ENCODE measurements at regions not wholly inside any gene's neighbourhood (a gene's known extent, or its start where the extent isn't known, plus 50 kb on each side); places are given as distances from the start of the nearest gene placed in this dataset.

DNA sequence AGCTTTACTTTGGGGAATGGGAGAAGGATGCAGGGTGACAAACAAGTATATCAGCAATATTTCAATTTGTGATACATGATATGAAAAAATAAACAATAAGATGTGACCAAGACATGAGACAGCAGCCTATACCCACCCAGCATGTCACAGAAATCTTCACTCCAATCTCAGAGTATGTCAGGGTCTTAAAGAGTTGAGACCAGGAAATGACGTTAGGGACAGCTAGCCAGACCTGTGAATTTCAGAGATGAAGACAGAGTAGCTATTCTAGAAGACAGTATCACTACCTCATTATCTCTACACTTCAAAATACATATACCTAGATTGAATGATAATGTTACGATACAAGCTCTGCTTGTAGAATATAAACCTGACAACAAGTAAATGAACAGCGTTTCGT lies 282.8 kb downstream of the ZEB2 start:
- ATAC-seq (no peak), DNase-seq (no peak)
- BruUV-seq (replicated peaks), result no TSS peak
- no peak overlapping the region for H2AFZ ChIP-seq (ENCODE audit: low read length)
- H3K4me1 ChIP-seq (ENCODE audit: insufficient read depth, low read length), result peaks cover 12% of the 10 kb centered on the region
- H3K79me2 ChIP-seq (ENCODE audit: low read length), result no peaks in the 10 kb centered on the region
- no peak overlapping the region for H3K9ac ChIP-seq (ENCODE audit: low read length)
- no peak overlapping the region for H3K4me3 ChIP-seq (ENCODE audit: low read length)
- no peak overlapping the region for H3K4me2 ChIP-seq (ENCODE audit: low read length)
- H3K36me3 ChIP-seq (ENCODE audit: low read depth, low read length), result no peaks in the 10 kb centered on the region
- H4K20me1 ChIP-seq (ENCODE audit: low read length), result no peaks in the 10 kb centered on the region
- H3K27me3 ChIP-seq (ENCODE audit: low read length), result no peaks in the 10 kb centered on the region
- H3F3A ChIP-seq (ENCODE audit: low read length, unreplicated experiment), result no peaks in the 10 kb centered on the region
- no peaks in the 10 kb centered on the region for H3K9me3 ChIP-seq (ENCODE audit: low read length)
- intact Hi-C loops (cut with micrococcal nuclease), result no loop called here
- CTCF ChIA-PET, result no interaction called here
- H3K27ac ChIP-seq (ENCODE audit: low read length), result no peak overlapping the region
- POLR2A ChIA-PET (ENCODE audit: unreplicated experiment), result no interaction called here
- TF ChIP-seq EZH2 (IDR thresholded peaks at IDR 0.05; ENCODE audit: low read length, unreplicated experiment), result no peak
- TF ChIP-seq, protein P1, sequence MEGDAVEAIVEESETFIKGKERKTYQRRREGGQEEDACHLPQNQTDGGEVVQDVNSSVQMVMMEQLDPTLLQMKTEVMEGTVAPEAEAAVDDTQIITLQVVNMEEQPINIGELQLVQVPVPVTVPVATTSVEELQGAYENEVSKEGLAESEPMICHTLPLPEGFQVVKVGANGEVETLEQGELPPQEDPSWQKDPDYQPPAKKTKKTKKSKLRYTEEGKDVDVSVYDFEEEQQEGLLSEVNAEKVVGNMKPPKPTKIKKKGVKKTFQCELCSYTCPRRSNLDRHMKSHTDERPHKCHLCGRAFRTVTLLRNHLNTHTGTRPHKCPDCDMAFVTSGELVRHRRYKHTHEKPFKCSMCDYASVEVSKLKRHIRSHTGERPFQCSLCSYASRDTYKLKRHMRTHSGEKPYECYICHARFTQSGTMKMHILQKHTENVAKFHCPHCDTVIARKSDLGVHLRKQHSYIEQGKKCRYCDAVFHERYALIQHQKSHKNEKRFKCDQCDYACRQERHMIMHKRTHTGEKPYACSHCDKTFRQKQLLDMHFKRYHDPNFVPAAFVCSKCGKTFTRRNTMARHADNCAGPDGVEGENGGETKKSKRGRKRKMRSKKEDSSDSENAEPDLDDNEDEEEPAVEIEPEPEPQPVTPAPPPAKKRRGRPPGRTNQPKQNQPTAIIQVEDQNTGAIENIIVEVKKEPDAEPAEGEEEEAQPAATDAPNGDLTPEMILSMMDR (conservative IDR thresholded peaks at IDR 0.05; ENCODE audit: low read depth, low read length), result no peak
- no peak for TF ChIP-seq EZH2phosphoT487 (IDR thresholded peaks at IDR 0.05; ENCODE audit: borderline replicate concordance, low read length)
- H3K9me2 ChIP-seq (replicated peaks; ENCODE audit: low read length), result no peaks in the 10 kb centered on the region

DNA sequence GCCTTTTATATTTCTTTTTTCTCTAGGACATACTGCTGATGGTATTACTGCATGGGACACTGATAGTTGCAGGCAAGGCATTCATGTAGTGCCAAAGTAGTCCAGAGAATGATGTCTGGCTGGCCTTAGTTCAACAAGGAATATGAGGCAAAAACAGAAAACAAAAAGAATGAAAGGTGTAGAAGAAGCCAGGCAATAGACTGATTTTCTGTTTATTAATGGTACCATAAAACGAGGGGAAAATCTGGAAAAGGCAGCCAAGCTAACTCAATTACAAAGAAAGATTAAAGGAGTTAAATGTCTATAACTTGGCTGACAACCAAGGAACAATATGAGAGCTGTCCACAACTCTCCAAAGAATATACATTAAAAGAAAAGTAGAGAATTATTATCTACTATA lies 284.9 kb downstream of the ZEB2 start:
- no peak overlapping the region for H3K4me2 ChIP-seq (ENCODE audit: low read length)
- H3K36me3 ChIP-seq (ENCODE audit: low read depth, low read length), result no peaks in the 10 kb centered on the region
- H3K9me2 ChIP-seq (replicated peaks; ENCODE audit: low read length), result no peaks in the 10 kb centered on the region
- DNase-seq (no peak), ATAC-seq (no peak)
- TF ChIP-seq EZH2 (IDR thresholded peaks at IDR 0.05; ENCODE audit: low read length, unreplicated experiment) (no peak), EZH2phosphoT487 (IDR thresholded peaks at IDR 0.05; ENCODE audit: borderline replicate concordance, low read length) (no peak)
- TF ChIP-seq, protein P1 (conservative IDR thresholded peaks at IDR 0.05; ENCODE audit: low read depth, low read length), result no peak
- ChIA-PET POLR2A (ENCODE audit: unreplicated experiment) (no interaction called here), CTCF (no interaction called here)
- H3K4me3 ChIP-seq (ENCODE audit: low read length), result no peak overlapping the region
- no peaks in the 10 kb centered on the region for H3K27me3 ChIP-seq (ENCODE audit: low read length)
- no peak overlapping the region for H2AFZ ChIP-seq (ENCODE audit: low read length)
- H3F3A ChIP-seq (ENCODE audit: low read length, unreplicated experiment), result no peaks in the 10 kb centered on the region
- intact Hi-C loops (cut with micrococcal nuclease), result no loop called here
- H3K27ac ChIP-seq (ENCODE audit: low read length), result no peak overlapping the region
- H4K20me1 ChIP-seq (ENCODE audit: low read length), result no peaks in the 10 kb centered on the region
- no peaks in the 10 kb centered on the region for H3K79me2 ChIP-seq (ENCODE audit: low read length)
- no peak overlapping the region for H3K9ac ChIP-seq (ENCODE audit: low read length)
- no peaks in the 10 kb centered on the region for H3K9me3 ChIP-seq (ENCODE audit: low read length)
- H3K4me1 ChIP-seq (ENCODE audit: insufficient read depth, low read length), result peaks cover 16% of the 10 kb centered on the region
- BruUV-seq (replicated peaks), result no TSS peak

DNA sequence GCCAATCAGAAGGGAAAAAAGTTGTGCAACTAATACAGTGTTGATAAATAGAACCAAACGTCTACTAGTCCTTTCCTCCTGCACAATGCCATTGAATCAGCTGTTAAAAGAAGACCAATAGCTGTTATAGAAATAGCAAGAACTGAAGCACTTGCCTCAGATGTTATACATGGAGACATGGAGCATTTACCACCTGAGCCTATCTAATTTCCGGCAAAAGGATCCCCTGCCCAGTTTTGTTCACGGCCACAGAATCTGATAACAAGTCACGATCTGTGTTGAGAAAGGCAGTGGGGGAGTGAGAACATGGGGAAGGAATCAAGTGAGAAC lies 285.4 kb downstream of the ZEB2 start:
- intact Hi-C loops (cut with micrococcal nuclease), result no loop called here
- Histone ChIP-seq H3K9ac (ENCODE audit: low read length) (no peak overlapping the region), H2AFZ (ENCODE audit: low read length) (no peak overlapping the region), H3K9me2 (replicated peaks; ENCODE audit: low read length) (no peaks in the 10 kb centered on the region), H4K20me1 (ENCODE audit: low read length) (no peaks in the 10 kb centered on the region), H3K4me1 (ENCODE audit: insufficient read depth, low read length) (peaks cover 19% of the 10 kb centered on the region), H3K9me3 (ENCODE audit: low read length) (no peaks in the 10 kb centered on the region), H3K36me3 (ENCODE audit: low read depth, low read length) (no peaks in the 10 kb centered on the region), H3K27me3 (ENCODE audit: low read length) (no peaks in the 10 kb centered on the region), H3K4me3 (ENCODE audit: low read length) (no peak overlapping the region), H3K79me2 (ENCODE audit: low read length) (no peaks in the 10 kb centered on the region), H3F3A (ENCODE audit: low read length, unreplicated experiment) (no peaks in the 10 kb centered on the region), H3K27ac (ENCODE audit: low read length) (no peak overlapping the region), H3K4me2 (ENCODE audit: low read length) (no peak overlapping the region)
- DNase-seq, result no peak
- POLR2A ChIA-PET (ENCODE audit: unreplicated experiment), result no interaction called here
- BruUV-seq (replicated peaks), result no TSS peak
- no peak for ATAC-seq
- no peak for TF ChIP-seq EZH2phosphoT487 (IDR thresholded peaks at IDR 0.05; ENCODE audit: borderline replicate concordance, low read length)
- TF ChIP-seq EZH2 (IDR thresholded peaks at IDR 0.05; ENCODE audit: low read length, unreplicated experiment), result no peak
- TF ChIP-seq, protein P1 (conservative IDR thresholded peaks at IDR 0.05; ENCODE audit: low read depth, low read length), result no peak
- CTCF ChIA-PET, result no interaction called here

All from PC-3 (cell line).